Fibroblast of lung (primary cell): ENCODE measurements at regions not wholly inside any gene's neighbourhood (a gene's known extent, or its start where the extent isn't known, plus 50 kb on each side); places are given as distances from the start of the nearest gene placed in this dataset.

ENCODE experiments used
- EZH2 ChIP-seq: IDR thresholded peaks from 2 replicates; pipeline ENCODE4 v1.5.1; 2012; ENCODE audit warnings: low read length, control low read depth, mild to moderate bottlenecking; ENCODE audit errors: missing control alignments
- TF ChIP-seq, protein P1 (sequence below), 2 donors: IDR thresholded peaks in 1 of 2; conservative IDR thresholded peaks in 1 of 2; 1 replicate in 1 of 2; 2 replicates in 1 of 2; pipeline ENCODE4 v1.5.1; 2011 to 2012; ENCODE audit warnings: low read length in 2 of 2, control low read depth in 1 of 2, inconsistent platforms in 1 of 2, low read depth in 1 of 2, mild to moderate bottlenecking in 1 of 2

GRCh38 chr21:20030390-20030789 is 967.8 kb upstream of the NCAM2 start:
- TF ChIP-seq, protein P1, sequence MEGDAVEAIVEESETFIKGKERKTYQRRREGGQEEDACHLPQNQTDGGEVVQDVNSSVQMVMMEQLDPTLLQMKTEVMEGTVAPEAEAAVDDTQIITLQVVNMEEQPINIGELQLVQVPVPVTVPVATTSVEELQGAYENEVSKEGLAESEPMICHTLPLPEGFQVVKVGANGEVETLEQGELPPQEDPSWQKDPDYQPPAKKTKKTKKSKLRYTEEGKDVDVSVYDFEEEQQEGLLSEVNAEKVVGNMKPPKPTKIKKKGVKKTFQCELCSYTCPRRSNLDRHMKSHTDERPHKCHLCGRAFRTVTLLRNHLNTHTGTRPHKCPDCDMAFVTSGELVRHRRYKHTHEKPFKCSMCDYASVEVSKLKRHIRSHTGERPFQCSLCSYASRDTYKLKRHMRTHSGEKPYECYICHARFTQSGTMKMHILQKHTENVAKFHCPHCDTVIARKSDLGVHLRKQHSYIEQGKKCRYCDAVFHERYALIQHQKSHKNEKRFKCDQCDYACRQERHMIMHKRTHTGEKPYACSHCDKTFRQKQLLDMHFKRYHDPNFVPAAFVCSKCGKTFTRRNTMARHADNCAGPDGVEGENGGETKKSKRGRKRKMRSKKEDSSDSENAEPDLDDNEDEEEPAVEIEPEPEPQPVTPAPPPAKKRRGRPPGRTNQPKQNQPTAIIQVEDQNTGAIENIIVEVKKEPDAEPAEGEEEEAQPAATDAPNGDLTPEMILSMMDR (conservative IDR thresholded peaks at IDR 0.05 in 1 of 2, IDR thresholded peaks at IDR 0.05 in 1 of 2; ENCODE audit: low read depth in 1 of 2, low read length in 2 of 2), result no peak
- TF ChIP-seq EZH2, result no peak
